ENCODE measurements at regions not wholly inside any gene's neighbourhood (a gene's known extent, or its start where the extent isn't known, plus 50 kb on each side); places are given as distances from the start of the nearest gene placed in this dataset.

DNA sequence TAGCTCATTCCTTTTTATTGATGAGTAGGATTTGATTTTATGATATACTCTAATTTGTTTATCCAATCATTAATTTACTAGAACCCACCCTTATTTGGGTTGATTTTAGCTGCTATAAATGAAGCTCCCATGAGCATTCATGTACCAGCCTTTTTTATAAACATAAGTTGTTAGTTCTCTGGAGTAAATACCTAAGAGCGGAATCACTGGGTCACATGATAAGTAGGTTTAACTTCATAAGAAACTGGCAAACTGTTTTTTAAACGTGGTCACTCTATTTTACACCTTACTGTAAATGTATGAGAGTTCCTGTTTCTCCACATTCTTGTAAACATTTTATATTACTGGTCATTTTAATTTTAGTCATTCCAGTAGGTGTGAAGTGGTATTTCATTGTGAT, 364.6 kb downstream of the NPR3 start:
- no peak for TF ChIP-seq TCF12 (IDR thresholded peaks at IDR 0.05)
- TF ChIP-seq CTCF (IDR thresholded peaks at IDR 0.05), result no peak
- TF ChIP-seq GATA2 (CRISPR knock-in tag; IDR thresholded peaks at IDR 0.05), result no peak
- no peak for TF ChIP-seq EP300 (IDR thresholded peaks at IDR 0.05; ENCODE audit: borderline replicate concordance in 1 of 2, low read depth in 1 of 2, low read length in 1 of 2)
